IMR-90 (cell line): ENCODE measurements at regions not wholly inside any gene's neighbourhood (a gene's known extent, or its start where the extent isn't known, plus 50 kb on each side); places are given as distances from the start of the nearest gene placed in this dataset.

Experiments
- CHD1 ChIP-seq: IDR thresholded peaks from 2 replicates; pipeline ENCODE4 v1.6.1; 2012; ENCODE audit warnings: low read depth, low read length, improper control_type of control experiment
- POLR2A ChIP-seq: IDR thresholded peaks from 2 replicates; pipeline ENCODE4 v1.6.1; 2012; ENCODE audit warnings: mild to moderate bottlenecking, low read depth, low read length
- RCOR1 ChIP-seq: IDR thresholded peaks from 2 replicates; pipeline ENCODE4 v1.6.1; 2012; ENCODE audit warnings: mild to moderate bottlenecking, low read length, improper control_type of control experiment; ENCODE audit not compliant: insufficient replicate concordance
- SMC3 ChIP-seq: fragments of 150-350 bp; IDR thresholded peaks from 2 replicates; pipeline ENCODE4 v1.6.1; 2016; ENCODE audit warnings: low read depth, mild to moderate bottlenecking, antibody characterized with exemption, low read length, moderate library complexity
- TF ChIP-seq, protein P1 (sequence below): conservative IDR thresholded peaks from 2 replicates; pipeline ENCODE4 v1.5.1; 2012; ENCODE audit warnings: mild to moderate bottlenecking, low read depth, low read length, improper control_type of control experiment
- TF ChIP-seq, protein P2 (sequence below): fragments of 150-350 bp; IDR thresholded peaks from 2 replicates; pipeline ENCODE4 v1.6.1; 2017; ENCODE audit warnings: mild to moderate bottlenecking, antibody characterized with exemption, low read length, low read depth

DNA sequence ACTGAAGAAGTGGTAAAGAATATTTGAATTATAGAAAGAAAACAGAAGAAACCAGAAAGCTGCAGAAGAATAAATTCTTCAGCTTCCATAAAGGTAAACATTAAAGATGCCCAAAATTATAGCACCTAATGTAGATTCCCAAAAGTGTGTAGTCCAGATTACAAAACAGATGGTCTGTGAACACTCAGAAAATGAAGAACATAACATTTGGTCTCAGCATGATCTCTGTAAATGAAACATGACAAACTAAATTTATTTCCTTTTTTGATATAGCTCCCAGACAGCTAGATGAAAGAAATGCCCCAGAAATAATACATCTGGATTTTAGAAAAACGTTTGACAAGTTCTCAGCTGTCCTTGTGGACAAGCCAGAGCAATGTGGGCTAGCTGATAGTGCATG lies 794.2 kb upstream of the NXPH2 start:
- TF ChIP-seq POLR2A = no peak
- TF ChIP-seq, protein P1, sequence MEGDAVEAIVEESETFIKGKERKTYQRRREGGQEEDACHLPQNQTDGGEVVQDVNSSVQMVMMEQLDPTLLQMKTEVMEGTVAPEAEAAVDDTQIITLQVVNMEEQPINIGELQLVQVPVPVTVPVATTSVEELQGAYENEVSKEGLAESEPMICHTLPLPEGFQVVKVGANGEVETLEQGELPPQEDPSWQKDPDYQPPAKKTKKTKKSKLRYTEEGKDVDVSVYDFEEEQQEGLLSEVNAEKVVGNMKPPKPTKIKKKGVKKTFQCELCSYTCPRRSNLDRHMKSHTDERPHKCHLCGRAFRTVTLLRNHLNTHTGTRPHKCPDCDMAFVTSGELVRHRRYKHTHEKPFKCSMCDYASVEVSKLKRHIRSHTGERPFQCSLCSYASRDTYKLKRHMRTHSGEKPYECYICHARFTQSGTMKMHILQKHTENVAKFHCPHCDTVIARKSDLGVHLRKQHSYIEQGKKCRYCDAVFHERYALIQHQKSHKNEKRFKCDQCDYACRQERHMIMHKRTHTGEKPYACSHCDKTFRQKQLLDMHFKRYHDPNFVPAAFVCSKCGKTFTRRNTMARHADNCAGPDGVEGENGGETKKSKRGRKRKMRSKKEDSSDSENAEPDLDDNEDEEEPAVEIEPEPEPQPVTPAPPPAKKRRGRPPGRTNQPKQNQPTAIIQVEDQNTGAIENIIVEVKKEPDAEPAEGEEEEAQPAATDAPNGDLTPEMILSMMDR = no peak
- TF ChIP-seq RCOR1 = no peak
- no peak for TF ChIP-seq SMC3
- TF ChIP-seq, protein P2, sequence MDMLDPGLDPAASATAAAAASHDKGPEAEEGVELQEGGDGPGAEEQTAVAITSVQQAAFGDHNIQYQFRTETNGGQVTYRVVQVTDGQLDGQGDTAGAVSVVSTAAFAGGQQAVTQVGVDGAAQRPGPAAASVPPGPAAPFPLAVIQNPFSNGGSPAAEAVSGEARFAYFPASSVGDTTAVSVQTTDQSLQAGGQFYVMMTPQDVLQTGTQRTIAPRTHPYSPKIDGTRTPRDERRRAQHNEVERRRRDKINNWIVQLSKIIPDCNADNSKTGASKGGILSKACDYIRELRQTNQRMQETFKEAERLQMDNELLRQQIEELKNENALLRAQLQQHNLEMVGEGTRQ = no peak
- TF ChIP-seq CHD1 = no peak
